HT1080 (cell line): ENCODE measurements at regions not wholly inside any gene's neighbourhood (a gene's known extent, or its start where the extent isn't known, plus 50 kb on each side); places are given as distances from the start of the nearest gene placed in this dataset.
A peak's percentile ranks its signal among the peaks of the same experiment; 100 is the strongest.

ENCODE experiments used
- DNase-seq: peaks from one replicate; pipeline ENCODE4 v3.0.0-alpha.2; 2015; ENCODE audit warnings: low read depth

DNA sequence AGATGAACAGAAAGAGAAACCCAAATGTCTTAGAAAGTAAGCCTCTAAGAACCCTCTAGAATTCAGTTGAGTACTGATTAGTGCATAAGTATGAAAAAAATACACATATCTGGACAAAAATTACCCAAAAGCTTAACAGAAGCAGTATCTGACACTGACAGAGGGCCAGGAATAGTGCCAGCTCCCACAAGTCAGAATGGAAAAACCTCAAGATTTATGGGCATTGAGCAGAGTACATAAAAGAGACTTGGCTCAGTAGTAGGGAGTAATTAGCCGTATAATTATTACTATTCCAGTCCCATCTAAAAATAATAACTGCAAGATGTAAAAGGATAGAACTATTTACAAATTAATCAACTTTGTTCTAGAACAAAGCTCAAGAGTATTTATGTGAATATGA lies 834.5 kb downstream of the FAM181B start:
- DNase-seq = no peak

DNA sequence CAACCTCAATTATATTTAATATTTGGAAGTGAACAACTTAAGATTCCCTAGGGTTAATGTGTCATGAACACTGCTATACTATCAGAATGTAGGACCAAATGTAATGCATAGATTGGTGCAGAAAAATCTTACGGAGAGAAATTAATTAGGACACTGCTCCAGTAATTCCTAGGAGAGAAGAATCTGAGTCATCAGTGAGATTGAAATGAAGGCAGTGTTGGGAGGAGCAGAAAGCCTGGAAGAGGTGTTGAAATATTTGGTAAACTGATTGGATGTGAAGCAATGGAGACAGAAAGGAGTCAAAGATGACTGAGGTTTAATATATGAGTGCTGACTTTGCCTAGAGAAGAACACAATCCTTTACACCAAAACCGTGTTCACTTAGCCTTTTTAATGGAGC lies 836.0 kb downstream of the FAM181B start:
- DNase-seq = no peak

DNA sequence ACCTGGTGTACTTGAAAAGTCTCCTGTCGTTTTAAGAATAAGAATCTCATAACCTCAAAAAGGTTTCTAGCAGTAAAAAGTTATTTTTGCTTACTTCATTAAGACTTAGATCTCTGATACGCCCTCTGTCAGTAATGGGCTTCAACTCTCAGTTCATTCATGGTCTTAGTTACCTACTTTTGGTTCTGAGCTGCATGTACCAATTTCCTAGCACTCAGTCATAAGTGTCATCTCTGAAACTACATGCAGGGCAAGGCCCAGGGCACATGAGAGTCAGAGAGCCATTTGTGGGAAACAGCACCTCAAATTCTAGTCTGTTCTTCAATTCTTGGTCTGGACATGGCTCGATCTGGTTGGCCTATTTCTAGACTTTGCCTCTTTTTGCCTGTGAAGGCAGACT lies 838.4 kb downstream of the FAM181B start:
- no peak for DNase-seq

DNA sequence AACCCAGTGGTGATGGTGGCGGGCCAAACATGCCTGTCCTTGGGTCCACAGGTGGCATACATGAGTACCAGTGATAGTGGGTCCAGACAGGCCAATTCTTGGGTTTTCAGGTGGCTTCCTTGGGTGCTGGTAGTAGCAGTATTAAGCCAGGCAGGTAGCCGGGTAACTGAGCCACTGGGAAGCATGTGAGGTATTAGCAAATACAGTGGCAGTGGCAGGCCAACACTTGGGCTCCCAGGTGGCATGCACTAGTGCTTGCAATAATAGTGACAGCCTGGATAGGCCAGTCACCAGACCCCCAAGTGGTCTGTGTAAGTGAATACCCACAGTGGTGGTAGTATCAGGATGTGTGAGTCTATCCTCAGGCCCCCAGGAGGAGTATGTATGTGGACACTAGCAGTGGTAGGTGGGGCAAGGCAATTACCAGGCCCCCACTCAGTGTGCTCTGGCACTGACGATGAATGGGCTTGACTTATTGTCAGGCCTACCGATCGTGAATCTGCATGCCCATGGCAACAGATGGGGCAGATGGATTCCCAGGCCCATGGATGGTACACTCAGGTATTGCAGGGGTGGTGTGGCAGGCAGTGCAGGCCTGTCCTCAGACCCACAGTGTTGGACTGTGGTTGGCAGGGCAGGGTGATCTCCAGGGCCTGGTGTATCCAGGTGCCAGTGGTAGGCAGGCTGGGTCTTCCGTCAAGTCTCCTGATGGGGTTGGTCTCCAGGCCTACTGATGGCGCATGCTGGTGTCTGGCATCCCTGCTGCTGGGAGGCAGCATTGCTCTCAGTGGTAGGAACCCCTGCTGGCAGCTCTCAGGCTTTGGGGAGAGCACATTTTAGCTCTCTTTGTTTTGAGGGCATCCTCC lies 840.7 kb downstream of the FAM181B start:
- DNase-seq = no peak

DNA sequence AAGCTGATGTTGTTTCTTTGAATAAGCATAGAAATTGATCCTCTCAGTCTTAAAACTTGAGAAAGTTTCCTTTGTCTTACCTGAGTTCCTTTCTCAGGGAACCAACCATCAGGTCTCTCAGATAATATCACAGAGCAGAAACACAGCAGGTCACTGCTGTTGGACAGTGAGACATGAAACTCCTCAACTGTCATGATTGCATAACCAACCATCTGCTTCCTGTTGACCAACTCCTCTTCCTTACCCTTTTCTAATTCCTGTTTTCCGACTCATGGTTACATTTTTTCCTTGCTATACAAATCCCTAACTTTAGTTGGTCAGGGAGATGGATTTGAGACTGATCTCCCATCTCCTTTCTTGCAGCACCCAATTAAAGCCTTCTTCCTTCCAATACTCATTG lies 845.3 kb downstream of the FAM181B start:
- DNase-seq = peak; percentile 39

DNA sequence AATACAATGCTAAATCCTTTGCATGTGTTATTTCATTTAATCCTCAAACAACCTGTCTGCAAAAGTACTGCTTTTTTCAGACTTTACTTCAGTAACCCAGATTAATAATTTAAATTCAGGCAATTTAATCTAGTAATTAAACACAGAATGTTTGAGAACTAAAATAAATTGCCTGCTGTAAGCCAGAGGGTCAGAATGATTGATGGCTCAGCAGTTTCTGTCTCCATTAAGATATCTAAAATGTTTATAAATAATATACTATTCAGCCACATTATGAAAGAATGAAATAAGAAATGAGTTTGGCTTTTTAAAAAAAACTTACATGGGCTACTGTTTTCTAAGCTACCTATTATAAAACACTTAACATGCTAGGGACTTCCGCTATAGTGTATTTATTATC lies 846.0 kb downstream of the FAM181B start:
- no peak for DNase-seq

DNA sequence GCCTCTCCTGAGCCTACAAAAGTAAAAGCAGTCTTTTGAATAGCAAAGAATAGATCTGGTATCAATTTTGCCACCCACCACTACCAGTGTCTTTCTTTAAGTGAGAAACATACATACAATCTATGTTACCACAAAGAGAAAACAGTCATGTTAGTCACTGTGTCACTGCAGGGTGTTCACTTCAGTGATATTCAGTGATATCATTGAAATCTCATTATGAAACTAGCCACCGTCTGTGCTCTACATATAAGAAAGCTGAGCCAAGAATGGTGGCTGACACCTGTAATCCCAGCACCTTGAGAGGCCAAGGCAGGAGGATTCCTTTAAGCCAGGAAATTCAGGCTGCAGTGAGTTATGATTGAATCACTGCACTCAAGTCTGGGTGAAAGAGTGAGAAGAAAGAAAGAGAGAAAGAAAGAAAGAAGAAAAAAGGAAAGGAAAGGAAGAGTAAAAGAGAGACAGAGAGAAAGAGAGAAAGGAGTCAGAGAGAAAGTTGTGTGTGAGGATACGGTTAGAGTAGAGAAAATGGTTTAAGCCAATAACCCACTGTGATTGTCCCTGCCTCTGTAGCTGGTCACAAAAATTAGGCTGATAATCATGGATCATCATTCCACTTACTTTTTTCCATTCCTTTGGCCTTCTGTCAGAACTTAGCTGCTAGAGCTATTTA lies 847.1 kb downstream of the FAM181B start:
- DNase-seq = no peak

DNA sequence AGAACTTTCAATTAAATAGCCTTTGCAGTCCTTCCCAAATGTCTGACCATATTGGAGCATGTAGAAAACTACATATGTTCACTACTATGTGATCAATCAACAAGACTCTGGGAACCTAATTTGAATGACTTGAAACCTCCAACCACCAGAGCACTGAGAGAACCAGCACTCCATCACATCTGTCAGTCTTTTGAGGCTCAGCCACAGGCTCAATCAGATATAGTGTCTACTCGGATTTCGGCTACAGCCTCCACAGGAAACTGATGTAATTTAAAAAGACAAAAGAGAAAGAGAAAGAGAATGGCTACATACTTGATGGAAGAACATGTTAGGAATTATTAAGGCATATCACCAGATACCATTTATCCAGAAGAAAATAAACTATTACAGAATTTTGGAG lies 859.0 kb downstream of the FAM181B start:
- peak; percentile 17 for DNase-seq

DNA sequence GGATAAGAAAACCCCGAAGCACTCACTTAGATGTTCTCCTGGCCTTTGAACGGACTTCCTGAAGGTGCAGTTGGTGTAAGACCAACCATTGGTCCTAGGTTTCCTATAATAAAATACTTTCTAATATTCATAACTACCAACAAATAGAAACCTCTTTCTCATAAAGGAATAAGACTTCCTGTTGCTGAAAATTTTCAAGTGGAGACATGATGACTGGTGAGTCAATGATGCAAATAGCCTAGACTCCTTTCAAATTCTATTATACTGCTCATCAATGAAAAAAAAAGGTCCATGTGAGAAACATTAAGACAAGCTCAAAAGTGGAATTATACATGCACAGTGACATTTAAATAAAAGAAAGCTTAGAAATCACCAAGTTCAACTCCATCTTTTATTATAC lies 862.8 kb downstream of the FAM181B start:
- DNase-seq = no peak

DNA sequence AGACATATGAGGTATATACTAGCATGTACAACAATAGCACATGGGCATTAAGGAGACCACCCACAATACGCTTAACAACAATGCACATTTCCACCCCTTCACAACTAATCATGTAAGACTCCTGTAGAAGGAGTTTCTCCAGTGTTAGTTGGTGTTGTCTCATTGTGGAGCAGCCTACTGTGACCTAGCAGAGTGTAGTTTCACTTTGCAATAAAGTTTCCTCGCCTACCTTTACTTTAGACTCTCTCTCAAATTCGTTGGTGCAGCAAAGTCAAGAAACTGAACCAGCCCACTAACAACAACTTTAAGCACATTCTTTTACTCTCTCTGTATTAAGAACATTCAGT lies 863.6 kb downstream of the FAM181B start:
- DNase-seq = no peak

DNA sequence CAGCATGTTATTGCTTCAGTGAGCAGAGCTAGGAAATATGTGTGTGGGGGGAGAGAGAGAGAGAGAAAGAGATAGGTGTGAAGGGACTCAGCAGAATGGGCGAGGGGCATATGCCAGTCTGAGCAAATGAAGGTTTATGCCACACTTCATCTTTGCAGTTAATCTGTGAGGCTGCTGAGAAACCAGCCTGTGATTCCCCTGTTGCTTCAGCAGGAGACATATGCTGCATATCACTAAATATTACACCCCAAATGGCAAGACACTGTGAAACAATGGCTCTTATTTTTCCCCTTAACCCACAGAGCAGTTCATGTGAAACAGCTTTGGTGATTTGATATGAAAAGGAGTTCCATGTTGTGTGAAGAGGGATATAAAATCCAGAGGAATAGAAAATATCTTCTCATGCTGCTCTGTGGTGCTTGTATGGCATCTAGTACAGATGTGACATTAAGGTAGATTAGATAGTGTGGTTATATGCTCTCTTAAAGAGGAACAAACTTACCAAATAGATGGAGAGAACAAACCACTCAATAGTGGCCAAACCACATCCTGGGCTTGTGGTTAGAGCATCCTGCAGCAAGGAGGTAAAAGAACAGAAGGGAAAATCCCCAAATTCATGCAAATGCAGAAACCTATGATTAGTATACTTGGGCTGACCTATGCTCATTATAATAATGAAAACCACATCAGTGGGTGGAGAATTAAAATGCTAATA lies 864.2 kb downstream of the FAM181B start:
- peak; percentile 85 for DNase-seq

DNA sequence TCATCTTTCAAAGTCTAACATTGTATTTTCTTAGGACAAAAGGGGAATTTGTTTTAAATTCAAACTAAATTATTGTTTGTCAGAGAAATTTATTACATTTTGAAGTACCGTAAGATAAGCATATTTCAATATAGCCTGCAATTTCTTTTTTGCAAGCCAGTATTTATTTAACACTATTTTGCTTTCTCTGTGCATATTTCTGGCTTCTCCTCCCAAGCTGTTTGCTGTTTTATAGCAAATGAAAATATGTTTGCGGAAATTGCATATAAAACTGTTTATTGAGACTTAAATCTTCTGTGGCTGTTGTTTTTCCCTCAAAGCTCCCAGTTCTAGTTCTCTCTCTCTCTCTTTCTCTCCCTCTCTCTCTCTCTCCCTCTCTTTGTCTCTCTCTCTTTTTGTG lies 866.8 kb downstream of the FAM181B start:
- DNase-seq = no peak

DNA sequence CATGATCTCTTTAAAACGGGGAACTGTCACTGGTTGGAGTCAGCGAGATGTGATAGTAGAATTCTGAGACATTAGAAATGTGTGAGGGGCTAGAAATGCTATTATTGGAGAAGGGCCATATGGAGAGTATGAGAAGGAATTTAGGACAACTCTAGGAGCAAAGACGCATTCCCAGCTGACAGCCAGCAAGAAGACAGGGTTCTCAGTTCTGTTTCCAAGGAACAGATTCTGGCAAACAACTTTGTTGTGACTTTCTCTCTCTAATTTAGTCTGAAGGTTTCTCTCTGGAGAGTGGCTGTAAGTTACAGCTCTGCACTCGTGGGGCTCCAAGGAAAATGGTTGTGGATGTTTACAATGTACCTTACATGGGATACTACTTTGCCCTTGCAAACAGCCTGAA lies 876.3 kb downstream of the FAM181B start:
- no peak for DNase-seq

DNA sequence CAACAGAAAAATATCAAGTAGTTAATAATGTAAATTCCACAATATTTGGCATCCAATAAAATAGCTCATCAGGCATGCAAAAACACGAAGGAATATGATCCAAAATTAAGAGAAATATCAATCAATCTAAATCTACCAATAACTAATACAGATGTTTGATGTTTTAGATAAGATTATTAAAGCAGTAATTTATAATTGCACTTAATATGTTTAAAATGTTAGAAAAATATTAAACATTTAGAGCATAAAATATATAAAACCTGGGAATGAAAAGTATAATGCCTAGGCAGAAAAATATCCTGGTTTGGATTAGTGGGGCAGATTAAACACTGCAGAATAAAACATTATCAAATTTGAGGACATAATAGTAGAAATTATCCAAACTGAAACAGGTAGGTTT lies 879.9 kb downstream of the FAM181B start:
- no peak for DNase-seq

DNA sequence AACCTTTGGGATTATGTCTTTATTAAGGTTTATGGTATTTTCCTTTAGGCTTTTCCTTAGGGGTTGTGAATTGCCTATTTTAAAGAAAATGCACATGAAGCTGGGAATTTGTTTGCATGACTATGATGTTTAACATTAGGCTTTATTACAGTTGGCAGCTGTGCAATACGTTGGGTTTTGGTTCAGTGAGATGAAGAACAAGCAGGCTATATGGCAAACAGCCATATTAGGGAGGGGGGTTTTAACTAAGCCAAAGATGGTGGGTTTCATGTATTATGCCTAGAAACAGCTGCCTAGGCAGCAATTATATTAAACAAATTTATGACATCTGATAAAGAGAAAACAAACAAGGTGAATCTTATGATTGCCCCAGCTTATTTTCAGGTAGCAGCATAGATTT lies 880.8 kb downstream of the FAM181B start:
- no peak for DNase-seq

DNA sequence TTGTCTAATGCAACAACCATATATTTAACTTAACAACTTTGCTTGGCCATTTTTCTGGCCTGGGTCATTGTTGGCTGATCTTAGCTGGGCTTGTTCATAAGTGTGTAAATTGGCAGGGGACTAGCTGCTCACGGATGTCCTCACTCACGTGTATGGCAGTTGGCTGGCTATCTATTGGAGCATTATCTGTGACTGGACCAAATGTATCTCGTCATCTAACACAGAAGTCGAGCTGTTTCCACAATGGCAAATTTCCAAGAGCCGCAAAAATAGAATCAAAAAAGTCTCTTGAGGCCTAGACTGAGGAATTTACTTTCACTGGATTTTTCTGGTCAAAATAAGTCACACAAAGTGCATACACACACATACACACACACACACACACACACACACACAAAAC lies 893.3 kb downstream of the FAM181B start:
- DNase-seq = no peak

DNA sequence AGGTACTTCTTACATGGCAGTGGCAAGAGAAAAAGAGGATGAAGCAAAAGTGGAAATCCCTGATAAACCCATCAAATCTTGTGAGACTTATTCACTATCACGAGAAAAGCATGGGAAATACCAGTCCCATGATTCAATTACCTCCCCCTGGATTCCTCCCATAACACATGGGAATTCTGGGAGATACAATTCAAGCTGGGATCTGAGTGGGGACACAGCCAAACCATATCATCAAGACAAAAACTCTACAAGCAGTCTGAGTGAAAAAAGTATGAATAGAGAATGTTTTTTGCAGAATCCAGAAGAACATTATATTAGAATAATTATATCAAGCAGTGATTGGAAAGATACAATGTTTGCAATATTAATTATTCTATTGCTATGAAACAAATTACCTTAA lies 893.7 kb downstream of the FAM181B start:
- DNase-seq = peak; percentile 30

DNA sequence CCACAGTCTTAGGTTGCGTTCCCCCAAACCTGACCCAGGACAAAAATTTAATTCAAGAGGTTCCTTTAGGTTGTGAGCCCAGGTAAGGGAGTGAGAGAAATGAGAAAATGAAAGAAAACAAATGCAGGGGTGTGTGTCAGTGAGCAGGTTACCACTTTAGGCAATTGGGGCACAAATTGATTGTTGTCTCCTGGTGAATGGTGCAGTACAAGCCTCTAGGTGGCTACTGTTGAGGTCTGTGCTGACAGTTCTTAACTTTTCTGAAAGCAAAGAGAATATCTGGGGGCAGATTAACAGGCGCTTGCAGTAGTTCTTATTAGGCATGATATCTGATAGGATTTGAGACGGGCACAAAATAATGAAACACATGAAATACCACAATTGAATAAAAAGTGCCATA lies 894.6 kb downstream of the FAM181B start:
- DNase-seq = no peak

DNA sequence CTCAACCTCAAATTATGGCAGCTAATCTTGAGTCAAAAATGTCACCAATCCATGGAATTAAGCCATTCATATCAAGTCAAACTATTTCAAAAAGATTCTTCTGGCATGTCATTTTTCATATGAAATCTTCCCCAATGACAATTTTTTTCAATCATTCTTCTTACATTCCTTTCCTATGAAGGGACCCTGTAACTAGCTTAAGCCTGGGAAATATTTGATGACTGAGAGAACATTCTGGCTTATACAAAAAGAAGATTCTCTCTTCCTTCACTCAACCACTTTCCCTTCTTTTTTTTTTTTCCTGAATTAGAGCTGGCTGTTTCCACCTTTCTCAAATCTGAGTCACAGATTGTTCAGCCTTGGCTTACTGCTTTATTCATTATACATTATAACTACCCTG lies 903.7 kb downstream of the FAM181B start:
- no peak for DNase-seq

DNA sequence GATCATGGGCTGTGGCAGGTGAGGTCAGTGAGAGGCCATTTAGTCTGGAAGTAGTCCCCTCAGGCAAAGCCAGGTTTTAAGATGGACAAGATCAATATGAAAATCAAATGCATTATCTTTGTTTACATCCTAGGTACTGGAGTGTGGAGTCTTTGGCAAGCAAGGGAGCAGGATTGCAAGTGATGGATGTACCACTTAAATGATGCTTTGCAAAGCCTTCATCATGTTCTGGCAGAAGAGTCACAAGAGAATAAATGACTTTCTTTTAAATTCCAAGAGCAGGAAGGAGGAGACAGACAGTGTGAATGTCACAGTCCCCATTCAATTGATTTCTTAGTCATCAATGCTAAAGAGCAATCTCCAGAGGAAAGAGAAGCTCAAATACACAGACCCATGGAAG lies 908.3 kb downstream of the FAM181B start:
- no peak for DNase-seq

DNA sequence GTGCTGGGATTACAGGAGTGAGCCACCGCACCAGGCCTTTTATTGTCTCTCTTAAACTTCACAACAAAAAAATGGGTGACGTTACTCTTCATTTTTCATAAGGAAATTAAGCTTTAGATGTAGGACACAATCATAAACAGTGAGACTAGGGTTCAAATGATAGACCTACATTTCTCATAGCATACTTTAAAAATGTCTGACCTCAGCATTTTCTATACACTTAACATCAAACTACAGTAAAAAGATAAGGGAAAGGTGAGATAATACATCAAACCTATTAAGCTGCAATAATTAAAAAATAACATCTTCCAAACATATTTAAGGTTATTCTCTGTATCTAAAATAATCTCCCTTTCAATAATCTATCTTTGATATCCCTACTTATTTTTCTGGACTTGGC lies 914.2 kb downstream of the FAM181B start:
- no peak for DNase-seq

DNA sequence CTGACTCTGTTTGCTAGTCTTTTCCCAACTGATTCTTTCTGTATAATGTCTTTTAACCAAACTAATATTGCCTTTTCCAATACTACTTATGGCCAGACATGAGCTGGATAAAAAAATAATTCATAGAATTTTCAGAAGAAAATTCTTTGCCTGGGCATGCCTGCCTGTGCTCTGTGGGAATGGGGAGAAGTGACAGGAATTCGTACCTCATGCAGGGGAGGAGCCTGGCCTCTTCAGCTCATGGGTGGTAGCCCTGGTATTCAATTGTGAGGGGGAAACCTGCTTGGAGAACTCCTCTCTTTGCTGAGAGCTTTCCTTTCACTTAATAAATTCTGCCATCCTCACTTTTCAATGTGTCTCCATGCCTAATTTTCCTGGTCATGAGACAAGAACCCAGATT lies 928.8 kb downstream of the FAM181B start:
- no peak for DNase-seq

DNA sequence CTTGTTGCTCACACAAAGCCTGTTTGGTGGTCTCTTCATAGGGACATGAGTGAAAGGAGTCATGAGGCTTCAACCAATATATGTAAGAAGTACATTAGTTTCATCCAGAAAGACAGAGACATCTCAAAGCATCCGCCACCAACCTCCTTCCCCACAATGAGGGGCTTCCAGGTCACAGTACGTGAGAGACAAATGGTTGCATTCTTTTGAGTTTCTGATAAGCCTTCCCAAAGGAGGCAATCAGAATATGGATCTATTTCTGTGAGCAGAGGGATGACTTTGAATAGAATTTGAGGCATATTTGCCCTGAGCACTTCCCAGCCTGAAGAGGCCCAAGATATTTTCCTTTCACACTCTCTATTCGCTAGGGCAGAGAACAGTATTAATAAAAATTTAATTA lies 931.1 kb downstream of the FAM181B start:
- DNase-seq = no peak
